Mesenteric fat pad (tissue), 1 donor: ENCODE measurements at regions not wholly inside any gene's neighbourhood (a gene's known extent, or its start where the extent isn't known, plus 50 kb on each side); places are given as distances from the start of the nearest gene placed in this dataset.

Source experiments
- DNase-seq: peaks from one replicate; pipeline ENCODE4 v3.0.0-alpha.2; 2020; ENCODE audit warnings: low spot score
- donor health status: DM: yes; HTN: yes; CAD: no.

DNA sequence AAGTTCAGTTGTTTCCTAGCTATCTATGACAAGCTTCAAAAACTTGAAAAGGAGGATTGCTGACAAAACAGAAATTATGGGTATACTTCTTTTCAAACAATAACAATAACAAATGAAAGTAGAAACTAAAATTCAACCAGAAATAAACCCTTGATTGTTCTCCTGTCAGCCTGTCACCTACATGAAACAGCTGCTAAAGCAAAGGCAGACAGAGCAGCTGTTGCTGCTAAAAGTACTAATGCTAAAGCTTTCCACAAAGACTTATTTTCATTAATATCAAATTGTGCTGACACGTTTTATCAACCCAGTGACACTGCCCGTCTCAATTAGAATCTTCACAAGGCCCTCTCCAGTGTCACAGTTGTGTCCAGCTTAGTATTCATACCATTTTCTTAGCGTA is 533.2 kb upstream of the GBE1 start:
- no peak for DNase-seq

DNA sequence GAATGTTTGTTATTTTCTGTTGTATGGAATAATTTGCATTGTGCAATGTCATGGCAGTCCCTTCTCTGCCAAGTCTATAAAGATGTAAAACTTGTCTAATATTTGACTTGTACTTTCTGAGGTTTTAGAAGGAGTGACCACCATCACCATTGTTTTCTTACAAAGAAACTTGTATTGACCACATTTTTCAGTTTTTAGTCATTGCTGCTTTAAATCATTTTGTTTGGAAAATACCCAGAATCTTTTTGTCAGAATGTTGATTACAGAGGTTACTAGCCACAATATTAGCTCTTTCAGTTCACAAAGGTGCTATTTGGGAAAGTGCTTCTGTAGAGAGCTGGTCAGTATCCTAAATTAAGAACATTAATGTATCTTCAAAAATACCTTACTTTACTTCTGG is 532.4 kb upstream of the GBE1 start:
- DNase-seq: no peak

DNA sequence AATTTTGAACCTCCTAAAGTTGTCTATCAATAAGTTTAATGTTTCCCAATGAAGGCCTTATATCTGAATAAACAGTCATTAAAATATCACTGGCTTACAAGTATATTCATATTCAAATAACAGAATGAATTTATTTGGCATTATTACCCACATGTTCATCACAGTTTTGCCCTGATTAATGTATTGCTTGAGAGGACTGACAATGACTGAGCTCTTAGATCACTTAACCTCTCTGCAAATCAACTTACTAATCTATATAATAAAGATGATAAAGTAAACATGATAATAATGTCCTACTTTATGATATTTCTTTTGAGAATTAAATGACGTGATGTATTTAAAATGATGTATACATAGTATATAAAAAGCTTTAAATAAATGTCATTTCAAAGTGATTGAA is 532.0 kb upstream of the GBE1 start:
- no peak for DNase-seq

DNA sequence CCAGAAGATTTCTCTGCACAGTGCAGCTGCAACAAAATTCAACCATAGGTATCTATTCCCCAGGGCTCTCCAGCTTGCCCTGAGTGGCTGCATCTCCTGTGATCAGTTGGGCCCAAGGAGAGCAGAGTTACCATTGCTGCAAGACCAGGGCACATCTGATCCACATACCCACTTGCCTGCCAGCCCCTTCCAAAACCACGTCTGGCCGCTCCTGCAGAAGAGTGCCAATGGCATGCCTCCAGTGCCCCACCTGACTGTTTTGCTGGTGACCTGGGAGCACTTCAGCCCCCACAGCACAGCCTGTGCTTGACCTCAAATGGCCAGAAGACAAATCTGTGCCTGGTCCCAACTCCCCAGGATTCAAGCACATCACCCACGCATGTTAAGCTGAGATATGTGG is 526.1 kb upstream of the GBE1 start:
- no peak for DNase-seq

DNA sequence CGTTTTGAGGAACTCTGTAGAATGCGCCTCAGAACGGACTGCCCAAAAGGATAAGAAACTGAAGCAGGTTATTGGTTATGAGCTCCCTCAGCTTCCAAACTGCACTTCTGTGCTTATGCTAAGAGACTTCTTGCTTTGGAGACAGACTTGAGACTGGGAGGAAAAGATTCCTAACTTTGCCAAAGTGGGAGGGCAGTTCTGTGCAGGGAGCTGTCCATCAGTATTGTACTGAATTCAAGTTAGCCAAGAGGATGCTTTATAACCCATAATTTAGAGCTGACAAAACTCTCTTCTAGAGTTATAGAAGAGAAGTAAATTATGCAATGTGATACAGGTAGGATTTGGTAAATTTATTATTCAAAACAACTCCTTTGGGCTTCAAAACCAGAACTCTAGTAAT is 519.8 kb upstream of the GBE1 start:
- DNase-seq: no peak

DNA sequence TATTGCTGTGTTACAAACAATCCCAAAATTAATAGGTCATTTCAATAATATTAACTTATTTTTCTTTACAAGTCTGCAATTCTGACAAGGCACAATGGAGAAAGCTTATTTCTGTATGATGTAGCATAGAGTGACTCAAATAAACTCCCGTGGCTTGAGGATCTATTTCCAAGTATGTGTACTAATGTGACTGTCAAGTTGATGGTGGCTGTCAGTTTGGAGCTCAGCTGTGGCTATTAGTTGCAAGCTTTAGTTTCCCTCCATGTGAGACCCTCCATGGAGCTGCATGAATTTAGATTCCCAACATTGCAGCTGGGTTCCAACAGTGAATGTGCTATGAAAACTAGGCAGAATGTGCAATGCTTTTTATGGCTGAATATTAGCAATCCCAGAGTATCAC is 515.5 kb upstream of the GBE1 start:
- DNase-seq: no peak

DNA sequence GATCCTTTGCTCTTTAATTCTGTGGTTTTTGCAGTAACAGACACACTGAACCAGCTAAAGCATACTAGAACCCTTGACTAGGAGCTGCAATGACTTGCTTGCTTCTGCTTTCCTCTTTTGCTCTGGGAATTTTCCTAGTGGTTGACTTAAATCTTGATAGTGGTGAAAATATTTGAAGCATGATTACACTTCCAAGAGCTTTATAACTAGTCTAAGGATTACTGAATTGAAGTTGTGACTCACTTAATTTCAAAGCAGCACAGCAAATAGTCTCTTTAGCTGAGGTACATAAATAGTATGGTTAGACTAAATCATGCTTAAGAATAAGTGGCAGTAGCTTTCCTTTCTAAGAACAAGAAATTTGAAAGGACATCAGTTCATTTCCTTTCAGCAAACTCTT is 513.5 kb upstream of the GBE1 start:
- no peak for DNase-seq

DNA sequence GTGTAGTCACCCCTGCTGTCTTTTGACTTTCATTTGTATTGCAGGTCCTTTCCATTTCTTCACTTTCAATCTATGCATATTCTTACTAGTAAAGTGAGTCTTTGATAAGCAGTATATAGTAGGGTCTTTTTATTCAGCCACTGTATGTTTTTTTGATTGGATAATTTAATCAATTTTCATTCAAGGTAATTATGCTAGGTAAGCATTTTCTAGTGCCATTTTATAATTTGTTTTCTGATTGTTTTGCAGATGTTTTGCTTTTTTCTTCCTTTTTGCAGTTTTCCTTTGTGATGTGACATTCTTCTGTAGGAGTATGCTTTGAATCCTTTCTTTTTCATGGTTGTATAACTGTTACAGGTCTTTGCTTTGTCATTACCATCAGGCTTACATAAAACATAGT is 504.3 kb upstream of the GBE1 start:
- DNase-seq: no peak

DNA sequence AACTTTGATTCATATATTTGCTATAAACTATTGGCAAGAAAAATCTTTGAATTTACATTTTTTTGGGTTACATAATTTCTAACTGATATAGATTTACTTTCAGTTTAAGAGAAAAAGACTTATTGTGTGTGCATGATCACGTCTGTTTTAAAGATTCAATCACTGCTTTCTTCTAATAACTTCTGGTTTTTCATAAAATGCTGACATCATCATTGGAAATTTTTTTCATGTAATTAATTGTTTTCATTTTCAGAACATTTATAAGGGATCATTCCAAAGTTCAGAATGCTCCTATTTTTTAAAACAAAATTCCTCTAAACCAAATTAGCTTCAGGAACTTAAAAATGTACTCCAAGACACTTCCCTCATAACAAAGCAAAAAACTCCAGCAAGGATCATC is 500.7 kb upstream of the GBE1 start:
- DNase-seq: no peak

DNA sequence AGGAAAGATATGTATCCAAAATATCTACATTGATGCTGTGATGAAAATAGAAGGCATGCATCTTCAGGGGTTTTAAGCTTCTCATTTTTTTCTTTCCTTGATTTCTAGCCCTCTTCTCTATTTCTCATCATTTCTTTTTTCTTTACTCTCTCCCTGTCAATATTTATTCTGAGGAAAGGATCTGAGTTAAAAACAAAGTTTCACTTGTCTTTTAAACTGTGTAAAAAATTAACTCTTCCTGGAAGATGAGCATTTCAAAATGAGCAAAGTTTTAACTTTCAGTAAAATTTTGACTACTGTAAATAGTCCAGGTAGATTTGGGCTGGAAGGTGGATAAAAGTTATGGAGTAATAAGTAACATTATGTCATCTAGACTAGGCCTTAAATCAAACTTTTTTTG is 500.2 kb upstream of the GBE1 start:
- DNase-seq: no peak

DNA sequence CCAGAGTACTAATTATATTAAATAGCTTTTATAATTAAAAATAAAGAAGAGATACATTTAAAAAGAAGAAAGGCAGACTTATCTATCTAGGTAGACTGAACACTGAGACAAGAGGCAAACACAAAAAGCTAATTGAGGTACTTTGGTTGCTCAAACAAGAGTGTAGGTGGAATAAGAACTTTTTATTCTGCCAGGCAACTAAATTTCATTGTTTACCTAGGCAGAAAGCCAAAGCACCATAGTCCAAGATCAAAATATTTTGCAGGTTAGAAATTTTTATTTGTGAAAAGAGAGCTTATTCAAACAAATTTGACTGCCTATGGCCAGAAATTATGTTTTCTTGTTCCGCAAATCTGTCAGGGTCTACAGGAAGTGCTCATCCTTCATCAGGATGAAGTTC is 499.6 kb upstream of the GBE1 start:
- no peak for DNase-seq

DNA sequence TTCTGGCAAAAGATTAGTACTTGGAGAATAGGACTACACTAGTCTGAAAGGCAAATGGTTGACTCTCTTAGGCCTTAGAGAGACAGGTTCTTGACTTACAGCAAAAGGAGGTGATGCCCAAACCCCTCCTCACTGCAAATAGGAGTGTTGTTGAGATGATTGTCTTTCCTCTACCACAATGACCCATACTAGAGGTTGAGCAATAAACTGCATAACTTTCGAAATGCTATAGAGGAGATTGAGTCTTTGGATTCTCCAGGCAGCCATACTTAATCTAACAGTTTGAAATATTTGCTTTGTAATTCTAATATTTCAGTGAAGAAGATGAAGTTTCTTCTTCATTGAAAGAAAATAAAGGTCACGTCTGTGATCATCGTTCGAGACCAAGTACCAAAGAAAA is 498.5 kb upstream of the GBE1 start:
- DNase-seq: no peak

DNA sequence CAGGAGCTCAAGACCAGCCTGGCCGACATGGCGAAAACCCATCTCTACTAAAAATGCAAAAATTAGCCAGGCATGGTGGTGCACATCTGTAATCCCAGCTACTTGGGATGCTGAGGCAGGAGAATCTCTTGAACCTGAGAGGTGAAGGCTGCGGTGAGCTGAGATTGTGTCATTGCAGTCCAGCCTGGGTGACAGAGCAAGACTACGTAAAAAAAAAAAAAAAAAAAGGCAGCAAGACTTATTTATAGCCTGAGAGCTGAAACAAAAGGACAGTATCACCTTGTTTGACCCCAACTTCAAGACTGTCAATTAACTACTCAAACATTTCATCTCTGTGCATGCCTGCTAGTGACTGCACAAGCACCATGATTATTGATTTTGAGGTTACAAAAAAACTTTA is 478.9 kb upstream of the GBE1 start:
- DNase-seq: no peak

DNA sequence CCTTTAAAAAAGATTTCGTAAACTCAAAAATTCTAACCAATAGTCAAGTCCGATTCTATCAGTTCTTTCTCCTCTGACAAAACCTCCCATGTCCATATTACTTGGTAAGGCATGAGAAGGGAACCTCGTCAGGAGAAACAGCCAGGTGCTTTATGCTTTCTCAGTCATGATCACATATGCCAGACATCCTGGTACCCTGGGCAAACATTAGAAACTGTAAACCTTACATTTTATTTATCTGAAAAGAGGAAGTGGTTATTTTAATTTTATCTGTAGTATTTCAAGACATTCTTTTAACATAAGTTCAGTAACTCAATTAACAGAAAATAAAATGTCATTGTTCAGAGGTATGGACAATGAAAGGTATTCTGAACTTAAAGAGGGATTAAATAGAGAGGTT is 474.8 kb upstream of the GBE1 start:
- DNase-seq: no peak

DNA sequence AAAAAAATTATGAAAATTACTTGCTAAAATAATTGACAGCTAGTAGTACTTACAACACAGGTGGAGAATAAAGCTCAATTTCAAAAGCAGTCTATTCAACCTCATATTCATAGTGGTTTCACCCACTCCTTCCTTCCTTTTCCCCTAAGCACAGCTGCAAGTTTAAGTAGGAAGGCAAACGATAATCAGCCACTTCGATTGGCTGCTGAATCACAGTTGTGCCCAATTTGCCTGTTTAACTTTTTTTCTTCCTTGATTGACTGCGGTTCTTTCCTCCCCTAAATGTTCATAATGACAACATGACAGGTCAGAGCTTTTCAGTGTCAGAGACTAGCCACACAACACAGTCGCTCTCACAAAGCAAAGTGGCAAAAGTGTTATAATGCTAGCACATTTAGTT is 468.0 kb upstream of the GBE1 start:
- DNase-seq: no peak

DNA sequence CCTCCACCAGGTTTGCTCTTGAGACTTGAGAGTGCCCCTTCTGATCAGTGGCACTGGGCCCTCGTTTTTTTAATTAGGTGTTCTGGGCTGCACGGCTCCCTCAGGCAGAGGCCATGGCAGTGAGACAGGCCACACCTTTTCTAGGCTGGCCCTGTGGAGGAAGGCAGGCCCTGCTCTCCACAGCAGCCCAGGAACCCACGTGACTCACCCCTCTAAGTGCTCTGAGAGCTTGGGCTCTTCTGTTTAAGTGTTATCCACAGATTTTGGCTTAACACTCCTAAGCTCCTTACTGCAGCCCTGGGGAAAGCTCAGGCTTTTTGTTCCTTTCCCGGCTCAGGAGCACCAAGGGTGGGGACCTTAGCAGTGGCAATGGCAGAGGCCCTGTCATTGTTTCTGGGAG is 463.2 kb upstream of the GBE1 start:
- DNase-seq: no peak

DNA sequence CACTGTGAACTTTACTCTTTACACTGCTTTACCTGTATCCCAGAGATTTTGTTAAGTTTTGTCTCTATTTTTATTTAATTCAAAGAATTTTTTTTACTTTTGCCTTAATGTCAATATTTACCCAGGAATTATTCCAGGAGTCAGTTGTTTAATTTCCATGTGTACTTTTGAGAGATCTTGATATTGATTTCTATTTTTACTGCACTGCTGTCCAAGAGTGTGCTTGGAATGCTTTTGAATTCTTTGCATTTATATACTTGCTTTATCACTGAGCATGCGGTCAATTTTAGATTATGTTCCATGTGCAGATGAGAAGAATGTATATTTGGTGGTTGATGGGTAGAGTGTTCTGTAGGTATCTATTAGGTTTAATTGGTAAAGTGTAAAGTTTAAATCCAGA is 461.0 kb upstream of the GBE1 start:
- no peak for DNase-seq

DNA sequence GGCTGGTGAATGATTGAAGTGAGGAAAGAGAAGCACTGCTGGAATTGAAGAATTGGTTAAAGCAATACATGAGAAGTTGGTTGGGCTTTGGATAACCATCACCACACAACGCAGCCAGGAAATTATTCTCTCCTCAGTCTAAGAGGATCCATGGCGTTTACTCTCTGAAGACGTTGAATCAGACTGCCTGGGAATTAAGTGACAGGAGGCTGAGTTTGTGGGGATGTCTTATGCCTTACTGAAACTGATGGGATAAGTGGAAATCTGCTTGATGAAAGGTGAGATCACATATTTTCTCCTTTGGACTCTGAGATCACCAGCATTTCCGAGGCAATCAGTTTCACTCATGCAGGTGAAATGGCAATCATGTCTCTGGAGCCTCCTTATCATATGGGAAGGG is 456.1 kb upstream of the GBE1 start:
- no peak for DNase-seq

DNA sequence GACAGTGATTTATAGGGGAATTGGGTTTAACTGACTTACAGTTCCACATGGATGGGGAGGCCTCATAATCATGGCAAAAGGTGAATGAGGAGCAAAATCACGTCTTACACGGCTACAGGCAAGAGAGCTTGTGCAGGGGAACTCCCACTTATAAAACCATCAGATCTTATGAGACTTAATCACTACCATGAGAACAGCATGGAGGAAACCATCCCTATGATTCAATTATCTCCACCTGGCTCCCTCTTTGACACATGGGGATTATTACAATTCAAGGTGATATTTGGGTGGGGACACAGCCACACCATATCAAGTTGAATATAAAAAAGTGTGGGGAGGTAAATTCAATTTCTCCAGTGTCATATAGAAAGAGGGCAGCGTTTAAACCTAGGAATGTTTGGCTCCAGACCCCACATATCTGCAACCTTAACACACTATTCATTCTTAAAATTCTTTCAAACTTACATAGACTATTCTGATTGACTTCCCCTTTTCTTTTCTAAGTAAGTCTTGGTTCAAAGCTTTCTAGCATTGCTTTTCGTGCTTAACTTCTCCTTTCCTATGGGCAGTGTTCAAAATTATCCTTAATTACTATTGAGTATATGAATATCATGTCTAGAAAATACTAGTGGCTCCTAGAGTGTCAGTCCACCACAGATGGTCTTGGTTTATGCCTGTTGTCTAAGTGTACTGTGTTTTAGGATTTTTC is 446.7 kb upstream of the GBE1 start:
- no peak for DNase-seq

DNA sequence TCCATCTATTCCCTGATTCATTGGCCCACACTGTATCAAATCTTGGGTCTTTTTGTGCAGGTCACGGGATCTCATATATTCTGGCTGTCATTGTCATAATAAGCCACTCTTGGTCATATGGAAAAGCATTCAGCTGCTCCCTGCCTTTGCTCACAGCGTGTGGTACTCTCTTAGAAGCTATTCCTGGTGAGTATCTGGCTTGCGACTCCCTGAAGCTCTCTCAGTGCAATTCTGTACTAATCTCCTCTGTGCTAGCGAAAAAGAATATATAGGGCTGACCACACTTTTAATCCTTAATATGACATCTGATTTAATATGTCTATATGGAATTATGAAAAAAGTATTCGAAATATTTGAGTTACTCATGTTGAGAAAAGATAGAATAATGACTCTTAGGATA is 440.8 kb upstream of the GBE1 start:
- DNase-seq: no peak

DNA sequence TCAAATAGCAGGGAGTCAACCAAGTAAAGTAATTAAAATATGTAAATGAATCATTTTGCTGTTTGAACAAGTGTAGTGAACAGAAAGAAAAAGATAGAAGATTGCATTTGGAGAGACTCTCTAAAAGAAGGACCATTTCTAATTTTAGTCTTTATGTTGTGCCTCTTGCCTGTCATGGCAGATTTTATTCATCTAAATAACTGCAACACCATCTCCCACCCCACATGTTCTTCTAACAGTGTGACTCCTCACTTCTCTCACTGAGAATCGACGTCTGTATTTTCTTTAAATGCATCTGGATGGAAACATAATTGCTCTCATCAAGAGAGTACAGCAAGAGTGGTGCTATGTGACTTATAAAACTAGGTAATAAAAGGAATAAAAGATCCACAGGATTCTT is 439.9 kb upstream of the GBE1 start:
- no peak for DNase-seq

DNA sequence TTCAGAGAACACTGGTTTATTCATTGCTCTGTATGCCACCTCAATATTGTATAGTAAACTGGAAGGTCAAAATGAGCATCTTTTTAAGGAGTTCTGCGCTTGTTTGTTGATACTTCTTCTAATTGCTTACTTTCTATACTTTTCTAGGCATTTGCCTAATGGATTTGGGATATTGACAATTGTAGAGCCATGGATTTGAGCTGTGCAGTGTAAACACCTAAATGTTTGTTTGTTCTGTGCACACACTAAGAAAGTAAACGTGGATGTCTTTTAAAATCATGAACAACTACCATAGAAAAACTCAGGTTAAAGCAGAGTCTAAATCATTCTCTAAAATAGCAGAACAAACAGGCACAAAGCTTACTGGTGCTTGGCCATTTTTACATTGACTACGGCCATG is 436.6 kb upstream of the GBE1 start:
- no peak for DNase-seq

DNA sequence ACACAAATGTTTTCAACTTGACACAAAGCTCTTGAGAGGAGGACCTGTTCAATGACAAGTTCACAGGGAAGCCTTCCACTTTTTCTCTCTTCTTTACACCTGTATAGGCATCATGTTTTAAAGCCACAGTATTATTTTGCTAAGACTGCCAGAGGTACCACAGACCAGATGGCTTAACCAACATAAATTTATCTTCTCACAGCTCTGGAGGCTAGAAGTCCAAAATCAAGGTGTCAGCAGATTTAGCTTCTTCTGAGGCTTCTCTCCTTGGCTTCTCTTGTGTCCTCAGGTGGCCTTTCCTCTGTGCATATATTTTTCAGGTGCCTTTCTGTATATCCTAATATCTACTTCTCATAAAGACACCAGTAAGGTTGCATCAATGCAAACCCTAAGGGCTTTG is 435.2 kb upstream of the GBE1 start:
- DNase-seq: no peak

DNA sequence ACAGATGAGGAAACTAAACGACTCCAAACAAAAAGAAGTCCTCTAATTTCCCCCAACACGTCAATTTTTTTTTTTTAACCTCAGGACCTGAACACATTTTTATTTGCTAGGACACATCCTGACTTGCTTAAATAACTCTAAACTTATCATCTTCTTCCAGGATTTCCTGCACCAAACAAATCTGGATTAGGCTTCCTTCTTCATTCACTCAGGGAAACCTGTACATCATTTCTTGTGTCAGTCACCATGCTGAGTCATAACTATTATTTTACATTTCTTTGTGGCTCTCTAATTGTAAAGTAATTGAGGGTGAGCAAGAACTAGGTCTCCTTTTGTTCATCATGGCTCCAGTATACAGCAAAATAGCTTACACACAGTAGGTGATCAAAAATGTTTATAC is 433.4 kb upstream of the GBE1 start:
- no peak for DNase-seq
